HG03460 (cell line): ENCODE measurements at regions not wholly inside any gene's neighbourhood (a gene's known extent, or its start where the extent isn't known, plus 50 kb on each side); places are given as distances from the start of the nearest gene placed in this dataset.
"Not testable (repeated sequence)": the region's sequence is repeated elsewhere in the genome, so short reads cannot be mapped to it uniquely, and the experiment has no call there.

ENCODE experiments used
- ATAC-seq: cut with Tn5 transposase; IDR thresholded peaks from one replicate; pipeline ENCODE4 v1.9.1; 2021; ENCODE audit not compliant: unreplicated experiment

DNA sequence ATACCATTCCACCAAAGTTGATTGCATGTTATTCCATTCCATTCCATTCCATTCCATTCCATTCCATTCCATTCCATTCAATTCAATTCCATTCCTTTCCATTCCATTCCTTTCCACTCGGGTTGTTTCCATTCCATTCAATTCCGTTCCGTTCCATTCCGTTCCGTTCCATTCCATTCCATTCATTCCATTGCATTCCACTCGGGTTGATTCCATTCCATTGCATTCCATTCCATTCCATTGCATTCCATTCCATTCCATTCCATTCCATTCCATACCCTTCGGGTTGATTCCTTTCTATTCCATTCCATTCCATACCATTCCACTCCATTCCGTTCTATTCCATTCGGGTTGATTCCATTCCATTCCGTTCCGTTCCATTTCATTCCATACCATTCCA is 166.9 kb downstream of the CWH43 start:
- ATAC-seq = not testable (repeated sequence)

DNA sequence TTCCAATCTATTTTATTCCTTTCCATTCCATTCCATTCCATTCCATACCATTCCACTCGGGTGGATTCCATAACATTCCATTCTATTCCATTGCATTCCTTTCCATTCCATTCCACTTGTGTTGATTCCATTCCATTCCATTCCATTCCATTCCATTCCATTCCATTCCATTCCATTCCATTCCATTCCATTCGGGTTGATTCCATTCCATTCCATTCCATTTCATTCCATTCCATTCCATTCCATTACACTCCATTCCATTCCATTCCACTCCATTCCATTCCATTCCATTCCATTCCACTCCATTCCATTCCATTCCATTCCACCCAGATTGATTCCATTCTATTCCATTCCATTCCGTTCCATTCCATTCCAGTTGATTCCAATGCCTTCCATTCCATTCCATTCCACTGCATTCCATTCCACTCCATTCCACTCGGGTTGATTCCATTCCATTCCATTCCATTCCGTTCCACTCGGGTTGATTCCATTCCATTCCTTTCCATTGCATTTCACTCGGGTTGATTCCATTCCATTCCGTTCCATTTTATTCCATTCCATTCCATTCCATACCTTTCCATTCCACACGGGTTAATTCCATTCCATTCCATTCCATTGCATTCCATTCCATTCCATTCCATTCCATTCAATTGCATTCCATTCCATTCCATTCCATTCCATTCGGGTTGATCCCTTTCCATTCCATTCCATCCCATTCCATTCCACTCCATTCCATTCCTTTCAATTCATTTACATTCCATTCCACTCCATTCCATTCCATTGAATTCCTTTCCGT is 168.4 kb downstream of the CWH43 start:
- ATAC-seq = peak; percentile 56

DNA sequence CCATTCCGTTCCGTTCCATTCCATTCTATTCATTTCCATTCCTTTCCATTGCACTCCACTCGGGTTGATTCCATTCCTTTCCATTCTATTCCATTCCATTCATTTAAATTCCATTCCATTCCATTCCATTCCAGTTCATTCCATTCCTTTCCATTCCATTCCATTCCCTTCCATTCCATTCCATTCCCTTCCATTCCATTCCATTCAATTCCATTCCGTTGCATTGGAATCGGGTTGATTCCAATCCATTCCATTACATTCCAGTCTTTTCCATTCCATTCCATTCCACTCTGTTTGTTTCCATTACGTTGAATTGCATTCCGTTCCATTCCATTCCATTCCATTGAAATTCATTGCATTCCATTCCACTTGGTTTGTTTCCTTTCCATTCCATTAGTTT is 169.2 kb downstream of the CWH43 start:
- ATAC-seq = not testable (repeated sequence)

DNA sequence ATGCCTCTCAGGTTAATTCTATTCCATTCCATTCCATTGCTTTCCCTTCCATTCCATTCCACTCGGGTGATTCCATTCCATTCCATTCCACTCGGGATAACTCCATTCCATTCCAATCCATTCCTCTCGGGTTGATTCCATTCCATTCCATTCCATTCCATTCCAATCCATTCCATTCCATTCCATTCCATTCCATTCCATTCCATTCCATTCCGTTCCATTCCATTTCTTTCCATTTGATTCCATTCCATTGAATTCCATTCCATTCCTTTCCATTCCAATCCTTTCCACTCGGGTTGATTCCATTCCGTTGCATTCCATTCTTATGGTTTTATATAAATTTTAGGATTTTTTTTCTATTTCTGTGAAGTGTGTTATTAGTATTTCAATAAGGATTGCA is 170.2 kb downstream of the CWH43 start:
- not testable (repeated sequence) for ATAC-seq

GRCh38 chr4:49157630-49158029 is 171.6 kb downstream of the CWH43 start:
- ATAC-seq = not testable (repeated sequence)

DNA sequence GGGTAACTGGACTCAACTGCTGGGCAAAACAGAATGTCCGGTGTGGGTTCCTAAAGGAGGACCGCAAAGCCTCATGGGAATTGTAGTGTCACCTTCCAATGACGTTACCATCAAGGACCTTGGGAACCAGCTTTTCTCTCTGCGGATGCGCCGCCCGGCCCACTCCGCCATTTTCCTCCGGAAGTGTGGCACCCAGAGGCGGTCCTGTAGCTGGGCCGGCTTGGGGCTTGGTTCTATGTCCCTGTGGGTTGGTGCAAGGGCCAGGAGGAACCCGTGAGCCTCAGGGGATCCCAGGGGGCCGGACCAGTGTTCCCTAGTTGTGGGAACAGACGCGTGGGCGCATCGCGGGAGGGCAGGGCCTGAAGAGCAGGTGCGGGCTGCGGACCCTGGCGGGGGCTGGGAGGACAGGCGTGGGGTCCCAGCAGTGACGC is 175.1 kb downstream of the CWH43 start:
- not testable (repeated sequence) for ATAC-seq

- ATAC-seq = not testable (repeated sequence)
These were observed 178.8 kb downstream of the CWH43 start for GRCh38 chr4:49164916-49165315.

GRCh38 chr4:49177847-49178246 is 191.8 kb downstream of the CWH43 start:
- ATAC-seq = not testable (repeated sequence)

DNA sequence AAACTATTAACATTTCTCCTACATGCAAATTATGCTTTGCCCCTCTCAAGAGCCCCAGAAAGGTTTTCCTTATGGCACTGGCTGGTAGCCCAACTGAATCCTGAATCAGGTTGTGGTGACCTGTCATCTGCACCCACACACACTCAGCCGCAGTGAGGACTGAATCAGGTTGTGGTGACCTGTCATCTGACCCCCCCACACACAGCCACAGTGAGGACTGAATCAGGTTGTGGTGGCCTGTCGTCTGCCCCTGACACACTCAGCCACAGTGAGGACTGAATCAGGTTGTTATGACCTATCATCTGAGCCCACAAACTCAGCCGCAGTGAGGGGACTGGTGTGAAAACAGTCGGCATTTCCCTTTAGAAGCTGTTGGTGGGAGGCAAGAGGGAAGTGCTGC is 195.0 kb downstream of the CWH43 start:
- ATAC-seq = not testable (repeated sequence)

DNA sequence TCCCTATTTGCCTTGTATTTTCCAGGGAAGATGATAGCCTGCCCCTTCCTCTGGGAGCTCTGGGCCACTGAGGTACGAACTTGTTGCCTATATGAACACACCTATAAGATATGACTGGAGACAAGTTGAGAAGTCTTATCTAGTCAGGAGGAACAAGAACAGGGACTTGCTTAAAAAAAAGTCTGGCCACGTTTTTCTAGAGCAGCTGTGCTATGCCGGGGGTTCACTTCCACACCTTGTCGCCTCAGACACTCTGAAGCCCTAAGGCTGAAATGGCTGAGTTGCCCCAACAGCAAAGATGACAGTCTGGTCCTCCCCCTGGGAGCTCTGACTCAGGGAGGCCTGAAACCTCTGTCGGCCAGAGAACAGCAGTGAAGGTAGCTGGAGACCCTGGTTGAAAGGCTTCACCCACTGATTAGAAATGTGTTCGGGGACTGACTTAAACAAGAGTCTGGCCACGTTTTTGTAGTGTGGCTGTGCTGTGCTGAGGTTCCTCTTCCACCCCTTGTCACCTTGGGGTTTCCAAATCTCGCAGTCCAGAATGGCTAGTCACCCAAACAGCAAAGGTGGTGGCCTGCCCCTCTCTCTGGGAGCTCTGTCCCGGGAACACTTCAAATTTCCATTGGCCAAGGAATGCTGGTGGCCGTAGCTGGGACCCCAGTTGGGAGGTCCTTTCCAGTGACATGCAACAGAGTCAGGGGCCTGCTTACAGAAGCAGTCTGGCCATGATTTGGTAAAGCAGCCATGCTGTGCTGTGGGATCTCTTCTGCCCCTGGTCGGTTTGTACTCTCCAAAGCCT is 225.5 kb downstream of the CWH43 start:
- ATAC-seq = not testable (repeated sequence)

- not testable (repeated sequence) for ATAC-seq
These were observed 227.2 kb downstream of the CWH43 start for GRCh38 chr4:49213250-49213649.

- not testable (repeated sequence) for ATAC-seq
These were observed 227.7 kb downstream of the CWH43 start for GRCh38 chr4:49213750-49214149.

GRCh38 chr4:49214453-49215081 is 228.5 kb downstream of the CWH43 start:
- not testable (repeated sequence) for ATAC-seq

DNA sequence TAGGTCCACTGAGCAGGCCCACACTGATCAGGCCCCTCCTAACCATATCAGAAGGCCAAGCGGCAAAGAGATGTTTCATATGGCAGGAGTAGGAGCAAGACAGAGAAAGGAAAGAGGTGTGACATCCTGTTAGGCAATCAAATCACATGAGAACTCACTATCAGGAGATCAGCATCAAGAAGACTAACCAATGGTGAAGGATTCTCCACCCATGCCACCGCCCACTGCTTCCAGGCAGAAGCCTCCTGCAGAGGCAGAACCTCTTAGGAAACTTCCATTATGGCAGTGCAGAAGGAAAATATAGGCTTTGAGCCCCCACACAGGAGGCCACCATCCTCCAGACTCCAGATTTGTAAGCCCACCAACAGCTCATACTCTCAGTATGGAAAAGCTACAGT is 229.0 kb downstream of the CWH43 start:
- not testable (repeated sequence) for ATAC-seq

- ATAC-seq = not testable (repeated sequence)
These were observed 230.5 kb downstream of the CWH43 start for GRCh38 chr4:49216606-49217005.

DNA sequence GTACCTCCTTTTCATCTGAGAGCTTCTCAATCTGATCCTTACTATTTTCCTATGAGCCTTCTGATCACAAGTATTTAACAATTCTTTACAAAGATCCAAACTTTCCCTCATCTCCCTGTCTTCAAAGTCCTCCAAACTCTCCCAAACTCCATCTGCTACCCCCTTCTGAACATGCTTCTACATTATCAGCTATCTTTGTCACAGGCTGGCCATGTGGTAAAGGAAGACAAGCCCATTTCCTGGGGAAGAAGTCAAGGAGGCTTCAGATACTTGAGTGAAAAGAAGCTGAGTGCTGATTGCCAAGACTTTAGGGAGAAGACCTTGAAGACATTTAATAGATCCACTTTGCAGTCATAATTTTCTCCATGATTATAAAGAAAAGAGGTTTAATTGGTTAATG is 231.4 kb downstream of the CWH43 start:
- ATAC-seq = no peak

DNA sequence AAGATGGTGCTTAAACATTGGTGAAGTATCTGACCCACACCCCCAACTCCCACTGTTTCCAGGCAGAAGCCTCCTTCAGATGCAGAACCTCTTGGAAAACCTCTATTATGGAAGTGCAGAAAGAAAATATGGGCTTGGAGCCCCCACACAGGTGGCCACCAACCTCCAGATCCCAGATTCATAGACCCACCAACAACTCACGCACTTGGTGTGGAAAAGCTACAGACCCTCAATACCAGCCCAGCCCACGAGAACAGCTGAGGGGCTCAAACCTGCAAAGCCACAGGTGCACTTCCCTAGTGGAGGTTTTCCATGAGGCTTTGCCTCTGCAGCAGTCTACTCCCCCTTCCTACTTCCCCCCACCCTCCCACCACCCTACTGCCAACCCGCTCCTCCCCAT is 232.0 kb downstream of the CWH43 start:
- not testable (repeated sequence) for ATAC-seq

GRCh38 chr4:49218931-49219330 is 232.9 kb downstream of the CWH43 start:
- ATAC-seq = not testable (repeated sequence)

DNA sequence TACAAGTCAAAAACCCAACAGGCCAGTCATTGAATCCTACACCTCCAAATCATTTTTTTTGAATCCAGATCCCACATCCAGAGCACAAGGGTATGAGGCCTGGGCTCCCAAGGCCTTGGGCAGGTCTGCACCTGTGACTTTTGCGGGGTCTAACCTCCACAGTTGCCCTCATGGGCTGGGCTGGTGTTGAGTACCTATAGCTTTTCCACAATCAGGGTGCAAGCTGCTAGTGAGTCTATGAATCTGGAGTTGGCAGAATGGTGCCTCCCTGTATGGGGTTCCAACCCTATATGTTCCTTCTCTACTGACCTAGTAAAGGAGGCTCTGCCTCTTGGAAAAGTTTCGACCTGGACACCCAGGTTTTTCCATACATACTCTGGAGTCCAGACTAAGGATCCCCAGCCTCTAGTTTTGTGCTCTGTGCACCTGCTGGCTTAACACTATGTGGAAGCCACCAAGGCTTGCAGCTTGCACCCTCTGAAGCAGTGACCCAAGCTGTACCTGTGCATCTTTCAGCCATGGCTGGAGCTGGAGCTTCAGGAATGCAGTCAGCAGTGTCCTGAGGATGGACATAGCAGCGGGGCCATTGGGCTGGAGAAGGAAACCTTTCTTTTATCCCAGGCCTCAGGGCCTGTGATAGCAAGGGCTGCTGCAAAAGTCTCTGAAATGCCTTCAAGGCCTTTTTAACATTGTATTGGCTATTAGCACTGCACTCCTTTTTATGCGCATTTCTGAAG is 233.6 kb downstream of the CWH43 start:
- not testable (repeated sequence) for ATAC-seq

GRCh38 chr4:49221209-49221608 is 235.1 kb downstream of the CWH43 start:
- ATAC-seq = no peak

DNA sequence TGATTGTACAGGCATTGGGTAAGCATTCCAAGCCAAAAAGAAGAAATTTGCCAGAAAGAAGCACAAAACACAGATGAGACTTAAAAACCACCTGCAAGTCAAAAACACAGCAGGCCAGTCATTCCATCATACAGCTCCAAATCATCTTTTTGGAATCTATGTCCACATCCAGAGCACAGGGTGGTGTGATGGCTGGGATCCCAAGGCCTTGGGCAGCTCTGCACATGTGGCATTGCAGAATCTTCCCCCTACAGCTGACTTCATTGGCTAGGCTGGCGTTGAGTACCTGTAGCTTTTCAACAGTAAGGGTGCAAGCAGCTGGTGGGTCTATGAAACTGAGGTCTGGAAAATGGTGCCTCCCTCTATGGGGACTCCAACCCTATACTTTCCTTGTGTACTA is 236.7 kb downstream of the CWH43 start:
- ATAC-seq = not testable (repeated sequence)
